ENCODE measurements at regions not wholly inside any gene's neighbourhood (a gene's known extent, or its start where the extent isn't known, plus 50 kb on each side); places are given as distances from the start of the nearest gene placed in this dataset.
"Not testable (repeated sequence)": the region's sequence is repeated elsewhere in the genome, so short reads cannot be mapped to it uniquely, and the experiment has no call there.

GRCh38 chr3:165936081-165936480 is 98.9 kb upstream of the BCHE start:
- TF ChIP-seq CTCF (IDR thresholded peaks at IDR 0.05; ENCODE audit: low read depth, low read length, poor library complexity, severe bottlenecking); EZH2phosphoT487 (IDR thresholded peaks at IDR 0.05; ENCODE audit: borderline replicate concordance, low read length): not testable (repeated sequence)
